ENCODE measurements at regions not wholly inside any gene's neighbourhood (a gene's known extent, or its start where the extent isn't known, plus 50 kb on each side); places are given as distances from the start of the nearest gene placed in this dataset.

DNA sequence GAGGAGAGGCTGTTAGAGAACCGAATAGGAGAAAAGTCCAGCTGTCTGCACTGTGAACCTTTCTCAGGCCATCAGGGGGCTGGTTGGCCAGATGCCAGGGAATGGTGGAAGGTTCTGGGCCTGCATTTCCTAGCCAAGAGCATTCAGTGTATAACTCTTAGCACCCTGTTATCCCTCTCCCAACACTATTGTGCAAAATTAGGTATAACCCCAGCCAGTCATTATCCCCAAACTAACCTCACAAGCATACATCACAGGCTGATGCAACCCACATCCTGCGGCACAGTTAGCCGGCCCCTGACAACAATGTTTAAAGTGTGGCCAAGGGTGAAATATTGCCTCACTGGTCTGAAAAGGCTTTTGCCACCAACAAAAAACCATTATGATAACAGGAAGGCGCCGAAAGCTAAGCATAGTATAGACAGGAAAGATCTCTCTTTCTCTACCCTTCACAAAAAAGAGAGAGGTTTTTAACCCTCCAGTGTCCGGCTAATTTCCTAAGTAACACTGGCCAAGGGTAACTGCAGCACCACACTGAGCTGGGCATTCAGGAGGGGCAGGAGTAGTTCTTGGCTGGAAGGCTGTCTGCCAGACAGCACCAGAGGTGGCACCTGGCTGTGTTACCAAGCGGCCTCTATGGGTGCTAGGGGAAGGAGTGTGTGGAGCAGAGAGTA is 77.3 kb upstream of the BCAR3 start:
- TF ChIP-seq FOXK1 (CRISPR knock-in tag; IDR thresholded peaks at IDR 0.05) (no peak), CTCF (IDR thresholded peaks at IDR 0.05) (no peak), JUN (CRISPR knock-in tag; IDR thresholded peaks at IDR 0.05) (no peak), TP53 (CRISPR knock-in tag; IDR thresholded peaks at IDR 0.05) (no peak), JAZF1 (CRISPR knock-in tag; IDR thresholded peaks at IDR 0.05) (no peak), ELF4 (CRISPR knock-in tag; IDR thresholded peaks at IDR 0.05; ENCODE audit: low read depth) (no peak), ATF2 (CRISPR knock-in tag; IDR thresholded peaks at IDR 0.05; ENCODE audit: borderline replicate concordance, low read depth) (no peak), TEAD1 (CRISPR knock-in tag; IDR thresholded peaks at IDR 0.05) (no peak), MLX (CRISPR knock-in tag; IDR thresholded peaks at IDR 0.05) (no peak), ESRRA (CRISPR knock-in tag; IDR thresholded peaks at IDR 0.05; ENCODE audit: borderline replicate concordance) (no peak)
- TF ChIP-seq, protein P1, sequence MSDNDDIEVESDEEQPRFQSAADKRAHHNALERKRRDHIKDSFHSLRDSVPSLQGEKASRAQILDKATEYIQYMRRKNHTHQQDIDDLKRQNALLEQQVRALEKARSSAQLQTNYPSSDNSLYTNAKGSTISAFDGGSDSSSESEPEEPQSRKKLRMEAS (CRISPR knock-in tag; IDR thresholded peaks at IDR 0.05) = no peak

Data from WTC11 (cell line).